ENCODE measurements at regions not wholly inside any gene's neighbourhood (a gene's known extent, or its start where the extent isn't known, plus 50 kb on each side); places are given as distances from the start of the nearest gene placed in this dataset.

GRCh38 chr5:28380167-28380566, 1341.8 kb upstream of the CDH9 start:
- peaks cover 3% of the 10 kb centered on the region for H3K9me3 Mint-ChIP-seq
- H3K36me3 Mint-ChIP-seq = no peaks in the 10 kb centered on the region
- no peak for DNase-seq
- no peaks in the 10 kb centered on the region for H3K27me3 Mint-ChIP-seq
- no peak overlapping the region for H3K4me3 Mint-ChIP-seq
- no peak for ATAC-seq (ENCODE audit: low read depth)
- H3K4me1 Mint-ChIP-seq = no peaks in the 10 kb centered on the region
- POLR2A ChIA-PET = no interaction called here
- no peak overlapping the region for H3K27ac Mint-ChIP-seq

DNA sequence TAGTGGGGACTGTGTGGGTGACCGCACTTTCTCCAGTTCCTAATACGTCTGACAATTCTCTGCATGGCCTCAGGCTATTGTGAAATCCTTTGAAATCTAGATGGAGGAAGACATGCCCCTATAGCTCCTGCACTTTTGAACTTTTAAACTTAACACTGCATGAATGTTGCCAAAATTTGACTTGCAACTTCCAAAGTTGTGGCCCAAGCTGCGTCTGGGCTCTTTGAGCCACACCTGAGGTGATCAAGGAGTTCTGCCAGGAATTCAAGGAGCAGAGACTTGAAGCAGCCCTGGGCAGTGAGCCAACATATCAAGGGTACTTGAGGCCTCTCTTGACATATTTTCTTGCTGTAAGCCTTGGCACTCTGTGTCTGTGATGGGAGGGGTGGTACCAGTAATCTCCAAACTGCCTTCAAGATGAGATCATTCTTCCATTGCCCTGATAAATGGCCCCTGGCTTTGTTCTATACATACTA, 1336.1 kb upstream of the CDH9 start:
- Mint-ChIP-seq H3K27ac (no peak overlapping the region), H3K27me3 (no peaks in the 10 kb centered on the region), H3K9me3 (no peaks in the 10 kb centered on the region), H3K4me1 (no peaks in the 10 kb centered on the region), H3K36me3 (no peaks in the 10 kb centered on the region), H3K4me3 (no peak overlapping the region)
- ATAC-seq (ENCODE audit: low read depth) = no peak
- POLR2A ChIA-PET = no interaction called here
- no peak for DNase-seq

DNA sequence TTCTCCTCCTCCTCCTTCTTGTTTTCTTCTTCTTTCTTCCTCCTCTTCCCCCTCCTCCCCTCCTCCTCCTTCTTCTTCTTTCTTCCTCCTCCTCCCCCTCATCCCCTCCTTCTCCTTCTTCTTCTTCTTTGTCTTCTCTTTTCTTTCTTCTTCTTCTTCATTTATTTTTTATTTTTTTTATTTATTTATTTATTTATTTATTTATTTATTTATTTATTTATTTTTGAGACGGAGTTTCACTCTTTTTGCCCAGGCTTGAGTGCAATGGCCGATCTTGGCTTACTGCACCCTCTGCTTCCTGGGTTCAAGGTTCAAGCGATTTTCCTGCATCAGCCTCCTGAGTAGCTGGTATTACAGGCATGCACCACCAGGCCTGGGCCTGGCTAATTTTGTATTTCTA, 1332.5 kb upstream of the CDH9 start:
- peaks cover 4% of the 10 kb centered on the region for H3K9me3 Mint-ChIP-seq
- H3K27ac Mint-ChIP-seq = no peak overlapping the region
- ATAC-seq (ENCODE audit: low read depth) (no peak), DNase-seq (no peak)
- no peak overlapping the region for H3K4me3 Mint-ChIP-seq
- H3K36me3 Mint-ChIP-seq = no peaks in the 10 kb centered on the region
- H3K4me1 Mint-ChIP-seq = no peaks in the 10 kb centered on the region
- no peaks in the 10 kb centered on the region for H3K27me3 Mint-ChIP-seq
- POLR2A ChIA-PET = no interaction called here

GRCh38 chr5:28369418-28369817, 1331.0 kb upstream of the CDH9 start:
- Mint-ChIP-seq H3K4me3 (no peak overlapping the region), H3K27ac (no peak overlapping the region), H3K4me1 (no peaks in the 10 kb centered on the region), H3K36me3 (no peaks in the 10 kb centered on the region), H3K9me3 (peaks cover 4% of the 10 kb centered on the region), H3K27me3 (no peaks in the 10 kb centered on the region)
- POLR2A ChIA-PET = no interaction called here
- ATAC-seq (ENCODE audit: low read depth) (no peak), DNase-seq (no peak)

DNA sequence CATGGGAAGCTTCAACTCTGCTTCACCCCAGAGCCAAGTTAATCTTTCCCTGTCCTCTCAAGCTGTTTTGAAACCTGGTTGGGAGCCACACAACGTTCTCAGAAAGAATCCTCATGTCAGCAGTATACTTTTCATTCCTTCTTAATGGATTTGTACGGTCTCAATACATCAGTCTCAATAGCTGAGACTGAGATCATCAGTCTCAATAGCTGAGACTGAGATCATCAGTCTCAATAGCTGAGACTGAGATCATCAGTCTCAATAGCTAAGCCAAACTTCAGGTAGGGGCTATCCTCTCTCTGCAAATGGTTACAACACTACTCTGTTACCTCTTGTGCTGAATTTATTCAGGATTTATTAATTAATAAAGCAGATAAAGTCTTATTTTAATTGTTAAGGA, 1317.4 kb upstream of the CDH9 start:
- Mint-ChIP-seq H3K9me3 (peaks cover 11% of the 10 kb centered on the region), H3K4me1 (no peaks in the 10 kb centered on the region), H3K27ac (no peak overlapping the region), H3K4me3 (no peak overlapping the region), H3K36me3 (no peaks in the 10 kb centered on the region), H3K27me3 (no peaks in the 10 kb centered on the region)
- ATAC-seq (ENCODE audit: low read depth) (no peak), DNase-seq (no peak)
- POLR2A ChIA-PET = no interaction called here

GRCh38 chr5:28346696-28347095, 1308.3 kb upstream of the CDH9 start:
- no peaks in the 10 kb centered on the region for H3K27me3 Mint-ChIP-seq
- no peaks in the 10 kb centered on the region for H3K36me3 Mint-ChIP-seq
- H3K27ac Mint-ChIP-seq = no peak overlapping the region
- DNase-seq (no peak), ATAC-seq (ENCODE audit: low read depth) (no peak)
- POLR2A ChIA-PET = no interaction called here
- H3K4me3 Mint-ChIP-seq = no peak overlapping the region
- no peaks in the 10 kb centered on the region for H3K4me1 Mint-ChIP-seq
- peaks cover 12% of the 10 kb centered on the region for H3K9me3 Mint-ChIP-seq

DNA sequence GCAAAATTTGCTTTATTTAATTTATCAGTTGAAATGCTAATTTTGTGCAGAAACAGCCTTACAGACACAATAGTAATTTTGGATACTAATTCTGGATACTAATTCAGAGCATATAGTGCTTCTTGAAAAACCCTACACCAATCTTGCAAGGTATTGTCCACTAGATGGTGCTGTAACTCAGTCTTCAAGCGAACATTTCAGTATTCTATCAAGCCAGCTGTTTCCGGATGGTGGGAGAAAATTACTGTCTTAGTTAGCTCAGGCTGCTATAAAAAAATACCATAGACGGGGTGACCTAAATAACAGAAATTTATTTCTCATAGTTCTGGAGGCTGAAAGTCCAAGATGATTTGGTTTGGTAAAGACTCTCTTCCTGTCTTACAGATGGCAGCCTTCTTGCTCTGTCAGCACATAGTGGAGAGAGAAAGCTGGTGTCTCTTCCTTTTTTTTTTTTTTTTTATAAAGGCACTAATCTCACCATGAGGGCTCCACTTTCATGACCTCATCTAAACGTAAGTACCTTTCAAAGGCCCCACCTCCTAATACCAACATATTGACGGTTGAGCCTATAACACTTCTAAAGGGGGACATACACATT, 1306.5 kb upstream of the CDH9 start:
- H3K27ac Mint-ChIP-seq = no peak overlapping the region
- ATAC-seq (ENCODE audit: low read depth) (no peak), DNase-seq (no peak)
- no peaks in the 10 kb centered on the region for H3K27me3 Mint-ChIP-seq
- H3K36me3 Mint-ChIP-seq = no peaks in the 10 kb centered on the region
- no peak overlapping the region for H3K4me3 Mint-ChIP-seq
- POLR2A ChIA-PET = no interaction called here
- no peaks in the 10 kb centered on the region for H3K4me1 Mint-ChIP-seq
- H3K9me3 Mint-ChIP-seq = peaks cover 9% of the 10 kb centered on the region

GRCh38 chr5:28329176-28329575, 1290.8 kb upstream of the CDH9 start:
- Mint-ChIP-seq H3K4me3 (no peak overlapping the region), H3K9me3 (peaks cover 3% of the 10 kb centered on the region), H3K27ac (no peak overlapping the region), H3K27me3 (no peaks in the 10 kb centered on the region), H3K4me1 (no peaks in the 10 kb centered on the region), H3K36me3 (no peaks in the 10 kb centered on the region)
- ATAC-seq (ENCODE audit: low read depth) (no peak), DNase-seq (no peak)
- POLR2A ChIA-PET = no interaction called here

- no peaks in the 10 kb centered on the region for H3K36me3 Mint-ChIP-seq
- H3K4me1 Mint-ChIP-seq = no peaks in the 10 kb centered on the region
- no peak overlapping the region for H3K27ac Mint-ChIP-seq
- no peaks in the 10 kb centered on the region for H3K27me3 Mint-ChIP-seq
- H3K4me3 Mint-ChIP-seq = no peak overlapping the region
- ATAC-seq (ENCODE audit: low read depth) (no peak), DNase-seq (no peak)
- peaks cover 3% of the 10 kb centered on the region for H3K9me3 Mint-ChIP-seq
- POLR2A ChIA-PET = no interaction called here
Observed at GRCh38 chr5:28328681-28329080, 1290.3 kb upstream of the CDH9 start.

GRCh38 chr5:28324174-28324573, 1285.8 kb upstream of the CDH9 start:
- no peak for DNase-seq
- H3K27me3 Mint-ChIP-seq = no peaks in the 10 kb centered on the region
- H3K4me1 Mint-ChIP-seq = no peaks in the 10 kb centered on the region
- no peak overlapping the region for H3K27ac Mint-ChIP-seq
- H3K36me3 Mint-ChIP-seq = no peaks in the 10 kb centered on the region
- H3K4me3 Mint-ChIP-seq = no peak overlapping the region
- peaks cover 4% of the 10 kb centered on the region for H3K9me3 Mint-ChIP-seq
- ATAC-seq (ENCODE audit: low read depth) = no peak
- POLR2A ChIA-PET = no interaction called here

GRCh38 chr5:28313953-28314352, 1275.6 kb upstream of the CDH9 start:
- ATAC-seq (ENCODE audit: low read depth) = no peak
- Mint-ChIP-seq H3K4me3 (no peak overlapping the region), H3K36me3 (no peaks in the 10 kb centered on the region), H3K9me3 (peaks cover 4% of the 10 kb centered on the region), H3K27me3 (no peaks in the 10 kb centered on the region), H3K27ac (no peak overlapping the region), H3K4me1 (no peaks in the 10 kb centered on the region)
- POLR2A ChIA-PET = no interaction called here
- no peak for DNase-seq

DNA sequence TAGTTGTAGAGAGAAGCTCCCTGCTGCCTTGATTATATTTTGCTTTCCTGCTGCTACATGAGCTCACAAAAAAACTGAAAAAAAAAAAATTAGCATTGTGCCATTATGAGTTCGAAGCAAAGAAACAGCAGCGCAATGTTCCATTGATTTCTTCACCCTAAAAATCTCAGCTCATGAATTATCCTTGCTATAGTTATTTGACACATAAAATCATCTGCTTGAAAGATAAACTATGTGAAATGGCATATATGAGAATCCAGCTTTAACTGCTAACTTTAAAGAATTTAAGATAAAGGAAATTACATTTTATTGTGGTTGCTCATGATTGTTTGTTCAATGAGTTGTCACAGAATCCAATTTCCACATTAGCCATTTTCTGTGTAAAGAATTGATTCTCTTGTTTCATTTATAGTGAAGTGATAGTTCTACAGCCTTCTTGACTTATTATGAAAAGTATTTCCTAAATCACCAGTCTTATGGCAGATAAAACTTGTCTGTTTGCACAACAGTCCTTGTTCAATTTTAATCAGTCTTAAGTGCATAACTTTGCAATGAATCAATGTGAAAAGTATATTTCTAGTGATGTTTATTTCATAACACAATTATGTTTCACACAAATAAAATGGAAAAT, 1275.0 kb upstream of the CDH9 start:
- H3K4me3 Mint-ChIP-seq = no peak overlapping the region
- peaks cover 4% of the 10 kb centered on the region for H3K9me3 Mint-ChIP-seq
- no peak overlapping the region for H3K27ac Mint-ChIP-seq

DNA sequence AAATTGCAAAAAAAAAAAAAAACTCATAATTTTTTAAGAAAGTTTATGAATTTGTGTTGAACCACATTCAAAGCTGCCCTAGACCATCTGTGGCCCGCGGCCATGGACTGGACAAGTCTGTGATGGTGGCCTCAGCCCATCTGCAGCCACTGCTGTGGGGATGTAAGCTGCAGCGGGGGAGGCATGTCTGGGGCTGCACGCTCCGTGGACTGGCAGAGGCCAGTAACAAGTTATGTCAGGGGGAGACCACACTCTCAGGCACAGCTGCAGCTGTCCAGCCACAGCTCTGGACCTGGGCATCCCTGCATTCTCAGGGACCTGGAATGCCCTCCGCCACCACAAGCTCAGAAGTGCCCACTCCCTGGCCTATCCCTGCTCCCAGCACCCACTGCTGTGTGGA, 1272.3 kb upstream of the CDH9 start:
- Mint-ChIP-seq H3K4me1 (no peaks in the 10 kb centered on the region), H3K9me3 (peaks cover 3% of the 10 kb centered on the region), H3K36me3 (no peaks in the 10 kb centered on the region), H3K4me3 (no peak overlapping the region), H3K27ac (no peak overlapping the region), H3K27me3 (no peaks in the 10 kb centered on the region)
- DNase-seq (no peak), ATAC-seq (ENCODE audit: low read depth) (no peak)
- POLR2A ChIA-PET = no interaction called here

More for the DNA sequence above, 1275.0 kb upstream of the CDH9 start:
- ATAC-seq (ENCODE audit: low read depth) = no peak
- Mint-ChIP-seq H3K4me1 (no peaks in the 10 kb centered on the region), H3K27me3 (no peaks in the 10 kb centered on the region), H3K36me3 (no peaks in the 10 kb centered on the region)
- DNase-seq = no peak
- POLR2A ChIA-PET = no interaction called here

DNA sequence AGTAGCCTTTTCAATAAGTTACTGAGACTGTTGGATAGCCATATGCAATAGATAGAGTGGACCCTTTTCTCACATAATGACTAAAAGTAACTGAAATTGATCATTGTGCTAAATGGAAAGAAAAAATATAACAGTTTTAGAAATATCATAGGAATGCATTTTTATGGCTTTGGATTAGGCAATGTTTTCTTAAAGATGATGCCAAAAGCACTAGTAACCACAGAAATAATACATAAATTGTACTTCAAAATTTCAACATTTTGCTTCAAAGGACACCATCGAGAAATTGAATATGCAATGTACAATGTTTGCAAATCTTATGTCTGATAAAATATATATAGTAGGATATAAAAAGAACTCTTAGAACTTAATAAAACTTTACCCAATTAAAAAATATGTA, 1267.5 kb upstream of the CDH9 start:
- H3K27ac Mint-ChIP-seq = no peak overlapping the region
- peaks cover 2% of the 10 kb centered on the region for H3K9me3 Mint-ChIP-seq
- no peaks in the 10 kb centered on the region for H3K27me3 Mint-ChIP-seq
- POLR2A ChIA-PET = no interaction called here
- H3K4me3 Mint-ChIP-seq = no peak overlapping the region
- ATAC-seq (ENCODE audit: low read depth) (no peak), DNase-seq (no peak)
- H3K36me3 Mint-ChIP-seq = no peaks in the 10 kb centered on the region
- no peaks in the 10 kb centered on the region for H3K4me1 Mint-ChIP-seq

- DNase-seq (no peak), ATAC-seq (ENCODE audit: low read depth) (no peak)
- Mint-ChIP-seq H3K4me1 (no peaks in the 10 kb centered on the region), H3K36me3 (no peaks in the 10 kb centered on the region), H3K27me3 (no peaks in the 10 kb centered on the region), H3K9me3 (peaks cover 6% of the 10 kb centered on the region), H3K4me3 (no peak overlapping the region), H3K27ac (no peak overlapping the region)
- POLR2A ChIA-PET = no interaction called here
Observed at GRCh38 chr5:28301712-28302111, 1263.3 kb upstream of the CDH9 start.

All from activated naive CD8-positive, alpha-beta T cell treated with anti-CD3 and anti-CD28 coated beads, Interleukin-2, amount 10 ng/mL, durations not matched to agents 7 days and 5 days (primary cell).